NT2/D1 (cell line): ENCODE measurements at regions not wholly inside any gene's neighbourhood (a gene's known extent, or its start where the extent isn't known, plus 50 kb on each side); places are given as distances from the start of the nearest gene placed in this dataset.
"Not testable (repeated sequence)": the region's sequence is repeated elsewhere in the genome, so short reads cannot be mapped to it uniquely, and the experiment has no call there.

ENCODE experiments used
- SUZ12 ChIP-seq: IDR thresholded peaks from 2 replicates; pipeline ENCODE4 v1.6.1; 2011; ENCODE audit not compliant: insufficient read length, insufficient read depth; ENCODE audit errors: extremely low read depth
- YY1 ChIP-seq: IDR thresholded peaks from 2 replicates; pipeline ENCODE4 v1.6.1; 2011; ENCODE audit not compliant: insufficient read length, insufficient read depth
- ZNF274 ChIP-seq: IDR thresholded peaks from 2 replicates; pipeline ENCODE4 v1.6.1; 2011; ENCODE audit warnings: mild to moderate bottlenecking, low read depth, low read length

- not testable (repeated sequence) for TF ChIP-seq ZNF274, YY1, SUZ12
Observed at GRCh38 chr4:156509921-156510320, 461.7 kb downstream of the PDGFC start.
